Loucy (cell line): ENCODE measurements at regions not wholly inside any gene's neighbourhood (a gene's known extent, or its start where the extent isn't known, plus 50 kb on each side); places are given as distances from the start of the nearest gene placed in this dataset.

ENCODE experiments used
- EZH2phosphoT487 ChIP-seq: fragments of 200-600 bp; IDR thresholded peaks from 2 replicates; pipeline ENCODE4 v1.6.1; 2018; ENCODE audit warnings: antibody characterized with exemption, mild to moderate bottlenecking, moderate library complexity, borderline replicate concordance
- TF ChIP-seq, protein P1 (sequence below): fragments of 200-600 bp; sonication (generic); conservative IDR thresholded peaks from 2 replicates; pipeline ENCODE4 v1.5.1; 2014; ENCODE audit warnings: mild to moderate bottlenecking, antibody characterized with exemption, low read length

DNA sequence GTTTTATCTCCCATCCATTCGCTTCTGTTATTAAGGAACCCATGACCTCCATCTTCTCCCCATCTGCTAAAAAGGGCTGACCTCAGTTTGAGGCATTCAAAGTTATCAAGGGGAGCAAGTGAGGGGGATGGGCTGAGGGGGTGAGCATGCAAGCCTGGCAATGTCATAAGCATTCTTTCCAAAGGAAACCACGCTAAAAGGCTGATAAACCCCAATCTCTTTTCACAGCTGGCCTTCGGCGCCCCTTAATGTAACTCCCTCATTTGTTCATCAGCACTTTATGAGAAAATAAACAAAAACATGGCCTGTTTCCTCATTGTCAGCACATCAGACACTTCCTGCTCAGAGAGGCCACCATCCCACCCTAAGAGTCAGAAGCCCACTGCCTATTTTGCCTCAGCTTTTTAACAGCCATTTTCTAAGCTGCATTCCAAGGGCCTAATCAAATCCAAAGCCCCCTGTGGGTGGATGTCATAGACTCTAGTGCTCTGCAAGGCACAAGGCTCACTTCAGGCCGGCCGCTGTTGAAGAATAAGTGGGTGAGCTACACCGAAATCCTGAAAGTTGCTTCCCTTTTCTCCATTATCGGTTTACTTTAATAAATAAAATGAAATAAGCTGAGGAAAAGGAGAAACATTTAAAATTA is 92.0 kb upstream of the SRD5A3 start:
- TF ChIP-seq, protein P1, sequence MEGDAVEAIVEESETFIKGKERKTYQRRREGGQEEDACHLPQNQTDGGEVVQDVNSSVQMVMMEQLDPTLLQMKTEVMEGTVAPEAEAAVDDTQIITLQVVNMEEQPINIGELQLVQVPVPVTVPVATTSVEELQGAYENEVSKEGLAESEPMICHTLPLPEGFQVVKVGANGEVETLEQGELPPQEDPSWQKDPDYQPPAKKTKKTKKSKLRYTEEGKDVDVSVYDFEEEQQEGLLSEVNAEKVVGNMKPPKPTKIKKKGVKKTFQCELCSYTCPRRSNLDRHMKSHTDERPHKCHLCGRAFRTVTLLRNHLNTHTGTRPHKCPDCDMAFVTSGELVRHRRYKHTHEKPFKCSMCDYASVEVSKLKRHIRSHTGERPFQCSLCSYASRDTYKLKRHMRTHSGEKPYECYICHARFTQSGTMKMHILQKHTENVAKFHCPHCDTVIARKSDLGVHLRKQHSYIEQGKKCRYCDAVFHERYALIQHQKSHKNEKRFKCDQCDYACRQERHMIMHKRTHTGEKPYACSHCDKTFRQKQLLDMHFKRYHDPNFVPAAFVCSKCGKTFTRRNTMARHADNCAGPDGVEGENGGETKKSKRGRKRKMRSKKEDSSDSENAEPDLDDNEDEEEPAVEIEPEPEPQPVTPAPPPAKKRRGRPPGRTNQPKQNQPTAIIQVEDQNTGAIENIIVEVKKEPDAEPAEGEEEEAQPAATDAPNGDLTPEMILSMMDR, result no peak
- no peak for TF ChIP-seq EZH2phosphoT487
